Right ventricle myocardium superior (tissue), 1 donor: ENCODE measurements at regions not wholly inside any gene's neighbourhood (a gene's known extent, or its start where the extent isn't known, plus 50 kb on each side); places are given as distances from the start of the nearest gene placed in this dataset.

ENCODE experiments used
- ATAC-seq: fragments of 200-7000 bp; cut with Tn5 transposase; one replicate; pipeline ENCODE4 v1.9.1; 2020; ENCODE audit warnings: mild to moderate bottlenecking; ENCODE audit not compliant: poor library complexity
- DNase-seq: peaks from one replicate; pipeline ENCODE4 v3.0.0-alpha.2; 2020
- intact Hi-C: fragments of 100-400 bp; cut with DNase I; formaldehyde crosslinking; loops from one replicate; pipeline ENCODE4 v1.11.2; 2022
- donor health status: DM: no; HTN: yes; CAD: no; lungs with severe emphysema.

GRCh38 chr5:146254223-146254622 is 50.8 kb downstream of the RBM27 start:
- DNase-seq: no peak
- intact Hi-C loops: no loop called here
- ATAC-seq: no peak

GRCh38 chr5:146273109-146273508 is 65.5 kb upstream of the POU4F3 start:
- ATAC-seq: no peak
- no peak for DNase-seq
- intact Hi-C loops: loop anchor here (10.0 kb wide), 1 partner anchor 118 kb away; no protein-coding TSS in a partner anchor

GRCh38 chr5:146283344-146283761 is 55.3 kb upstream of the POU4F3 start:
- intact Hi-C loops: no loop called here
- ATAC-seq (no peak), DNase-seq (no peak)

- ATAC-seq (no peak), DNase-seq (no peak)
- intact Hi-C loops: no loop called here
These were observed 54.6 kb upstream of the POU4F3 start for GRCh38 chr5:146284016-146284415.
